HL-60/S4 treated with phorbol 12-myristate 13-acetate at 8.2 ng/mL for 4 days and 3 days (cell line): ENCODE measurements at regions not wholly inside any gene's neighbourhood (a gene's known extent, or its start where the extent isn't known, plus 50 kb on each side); places are given as distances from the start of the nearest gene placed in this dataset.
"Not testable (repeated sequence)": the region's sequence is repeated elsewhere in the genome, so short reads cannot be mapped to it uniquely, and the experiment has no call there.

Experiments
- in situ Hi-C: fragments of 300-500 bp; cut with MboI; formaldehyde crosslinking; loops from 2 replicates; pipeline ENCODE4 v1.15.0; 2022; ENCODE audit warnings: low sequenced_read_pairs

- in situ Hi-C loops: no loop called here
Measured at GRCh38 chr15:95119041-95119610, 887.8 kb downstream of the MCTP2 start.

DNA sequence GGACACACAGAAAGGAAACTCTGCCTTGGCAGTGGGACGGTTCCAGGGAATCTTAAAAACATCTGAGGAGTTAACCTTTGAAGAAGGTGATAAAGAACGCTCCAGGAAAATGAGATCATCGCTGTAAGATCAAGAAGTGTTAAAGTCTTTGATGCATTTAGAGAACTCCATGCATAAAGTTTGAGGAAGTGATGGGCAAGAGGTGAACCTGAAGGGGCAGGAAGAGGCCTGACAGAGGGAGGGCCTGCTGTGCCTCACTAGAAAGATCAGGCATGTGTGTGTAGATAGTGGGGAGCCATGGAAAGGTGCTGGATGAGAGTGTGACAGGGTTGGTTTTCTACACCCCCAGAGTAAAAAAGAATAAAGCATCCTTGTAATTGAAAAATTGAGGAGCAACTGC, 889.2 kb downstream of the MCTP2 start:
- in situ Hi-C loops: no loop called here

DNA sequence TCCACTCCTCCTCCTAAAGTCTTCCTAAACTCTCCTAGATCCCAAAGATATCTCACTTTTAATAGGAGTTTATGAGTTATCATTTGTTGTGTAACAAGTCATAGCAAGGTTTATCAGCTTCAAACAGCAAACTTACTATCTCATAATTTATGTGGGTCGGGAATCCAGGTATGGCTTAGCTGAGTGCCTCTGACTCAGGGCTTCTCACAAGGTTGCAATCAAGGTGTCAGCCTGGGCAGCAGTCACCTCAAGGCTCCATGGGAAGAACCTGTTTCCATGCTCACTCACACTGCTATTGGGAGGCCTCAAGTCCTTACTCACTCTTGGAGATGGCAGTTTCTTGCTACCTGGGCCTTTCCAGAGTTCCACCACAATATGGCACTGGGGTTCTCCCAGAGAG, 889.8 kb downstream of the MCTP2 start:
- in situ Hi-C loops: no loop called here

- in situ Hi-C loops: no loop called here
Measured at GRCh38 chr15:95125803-95126202, 894.4 kb downstream of the MCTP2 start.

- in situ Hi-C loops: no loop called here
Measured at GRCh38 chr15:95127356-95127755, 896.0 kb downstream of the MCTP2 start.

- in situ Hi-C loops: no loop called here
Measured at GRCh38 chr15:95129574-95129973, 898.2 kb downstream of the MCTP2 start.

DNA sequence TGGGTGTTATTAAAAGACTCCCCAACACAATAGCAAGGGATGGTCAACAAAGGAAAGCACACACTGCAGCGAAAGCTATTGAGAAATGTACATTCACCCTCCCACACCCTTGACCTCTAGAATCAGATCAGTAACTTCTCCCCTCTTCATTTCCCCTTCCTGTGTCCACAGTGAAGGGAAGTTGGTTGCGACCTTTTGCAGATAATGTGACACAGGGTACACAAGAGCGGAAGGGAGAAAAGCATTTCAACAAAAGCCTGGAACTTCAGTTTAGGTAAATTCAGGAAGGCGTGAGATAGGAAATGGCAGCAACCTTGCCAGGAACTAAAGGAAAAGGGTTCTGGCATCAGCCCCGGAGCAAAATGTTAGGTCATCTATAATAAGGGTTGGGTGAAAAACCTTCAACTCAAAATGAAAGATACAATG, 899.8 kb downstream of the MCTP2 start:
- in situ Hi-C loops: no loop called here

GRCh38 chr15:95132774-95133173, 901.4 kb downstream of the MCTP2 start:
- in situ Hi-C loops: no loop called here

- in situ Hi-C loops: no loop called here
Measured at GRCh38 chr15:95134431-95135110, 903.2 kb downstream of the MCTP2 start.

- in situ Hi-C loops: no loop called here
Measured at GRCh38 chr15:95138604-95139270, 907.4 kb downstream of the MCTP2 start.

DNA sequence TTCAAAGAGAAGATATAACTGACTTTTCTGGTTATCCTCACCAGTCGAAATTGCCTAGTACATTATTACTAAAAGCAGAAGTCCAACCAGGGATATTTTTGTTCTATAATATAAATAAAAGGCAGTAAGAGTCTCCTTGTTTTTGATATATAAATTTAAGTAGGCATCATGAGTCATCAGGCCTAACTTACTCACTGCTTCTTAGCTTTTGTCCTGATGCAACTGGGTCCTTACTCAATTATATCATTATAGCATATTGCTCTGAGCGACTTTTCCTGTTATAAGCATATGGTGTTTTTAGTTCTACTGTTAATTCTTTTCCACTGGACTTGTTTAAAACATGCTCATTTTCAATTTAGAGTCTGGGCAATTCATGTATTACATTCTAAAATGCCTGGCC, 910.1 kb downstream of the MCTP2 start:
- in situ Hi-C loops: no loop called here

DNA sequence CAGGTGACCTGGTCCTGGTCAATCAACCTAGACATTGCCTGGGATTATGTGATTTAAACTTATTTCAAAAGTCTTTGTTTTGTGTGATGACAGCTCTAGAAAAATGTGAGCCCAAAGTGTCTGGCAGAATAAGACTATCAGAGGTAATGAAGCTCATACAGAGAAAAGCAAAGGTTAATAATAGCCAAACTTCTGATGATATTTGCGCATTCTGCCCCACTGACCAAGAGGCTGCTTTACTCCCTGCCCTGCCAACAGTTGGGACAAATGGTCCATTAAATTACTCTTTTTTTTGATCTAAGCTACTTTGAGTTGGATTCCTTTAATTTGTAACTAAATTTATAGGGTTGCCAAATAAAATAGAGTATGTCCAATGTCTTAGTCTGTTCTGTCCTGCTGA, 911.2 kb downstream of the MCTP2 start:
- in situ Hi-C loops: no loop called here

GRCh38 chr15:95146481-95146880, 915.1 kb downstream of the MCTP2 start:
- in situ Hi-C loops: no loop called here

DNA sequence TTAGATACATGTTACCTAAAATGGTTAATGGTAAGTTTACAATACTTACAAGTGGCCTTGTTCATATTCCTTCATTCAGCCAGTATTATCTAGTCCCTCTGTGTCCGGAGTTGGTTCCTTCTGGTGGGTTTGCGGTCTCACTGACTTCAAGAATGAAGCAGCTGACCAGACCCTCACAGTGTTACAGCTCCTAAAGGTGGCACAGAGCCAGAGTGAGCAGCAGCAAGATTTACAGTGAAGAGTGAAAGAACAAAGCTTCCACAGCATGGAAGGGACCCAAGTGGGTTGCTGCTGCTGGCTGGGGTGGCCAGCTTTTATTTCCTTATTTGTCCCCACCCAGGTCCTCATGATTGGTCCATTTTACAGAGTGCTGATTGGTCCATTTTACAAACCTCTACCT, 916.8 kb downstream of the MCTP2 start:
- in situ Hi-C loops: no loop called here

DNA sequence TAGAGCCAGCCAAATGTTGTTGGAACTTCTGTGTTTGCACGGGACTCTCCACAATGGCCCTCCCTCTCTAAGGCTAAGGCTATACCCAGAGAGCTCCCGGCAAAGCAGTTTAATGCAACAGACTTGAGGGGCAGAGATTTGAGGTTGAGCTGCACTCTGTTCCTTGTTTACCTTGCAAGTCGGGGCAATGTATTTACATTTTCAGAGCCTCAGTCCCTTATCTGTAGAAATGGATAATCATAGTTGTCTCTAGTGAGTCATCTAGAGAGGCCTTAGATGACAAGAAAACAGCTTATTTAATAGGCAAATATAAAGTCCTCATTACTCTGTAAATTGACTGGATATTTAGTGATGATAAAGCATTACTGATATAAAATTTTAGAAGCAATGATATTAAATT, 917.7 kb downstream of the MCTP2 start:
- in situ Hi-C loops: no loop called here

- in situ Hi-C loops: no loop called here
Measured at GRCh38 chr15:95149771-95150170, 918.4 kb downstream of the MCTP2 start.

DNA sequence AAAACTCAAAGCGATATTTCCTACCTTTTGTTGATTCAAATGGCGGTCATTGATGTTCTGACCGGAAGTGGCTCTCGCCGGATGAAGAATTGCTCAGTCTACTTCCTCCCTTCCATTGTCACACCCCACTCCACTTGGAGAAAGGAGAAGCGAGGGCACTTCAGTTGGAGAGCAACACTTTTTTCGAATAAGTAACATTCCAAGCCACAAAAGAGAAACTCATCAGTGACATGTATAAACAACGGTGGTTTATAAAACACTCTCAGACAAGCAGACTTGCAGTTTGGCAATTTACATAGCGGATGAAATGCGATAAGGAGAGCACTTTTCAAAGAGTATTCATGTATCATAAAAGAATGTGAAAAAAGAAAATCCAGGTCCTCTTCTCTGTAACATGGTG, 919.1 kb downstream of the MCTP2 start:
- in situ Hi-C loops: no loop called here

DNA sequence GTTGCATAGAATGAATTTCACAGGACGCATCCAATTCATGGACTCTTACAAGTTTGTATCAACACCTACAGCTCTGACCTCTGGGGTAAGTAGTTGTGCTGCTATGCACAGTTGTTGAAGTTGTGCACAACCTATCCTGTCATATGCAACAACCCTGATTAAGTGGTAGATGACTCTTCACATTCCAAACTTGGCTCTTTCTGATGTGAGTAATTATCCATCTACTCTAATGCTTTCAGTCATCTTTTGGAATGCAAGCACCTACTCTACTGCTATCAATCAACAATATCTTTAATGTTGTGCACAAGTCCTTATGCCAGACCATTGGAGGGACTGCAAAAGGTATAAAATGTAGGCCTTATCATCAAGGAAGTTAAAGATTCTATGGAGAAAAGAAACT, 921.4 kb downstream of the MCTP2 start:
- in situ Hi-C loops: no loop called here

GRCh38 chr15:95153201-95153600, 921.8 kb downstream of the MCTP2 start:
- in situ Hi-C loops: not testable (repeated sequence)

DNA sequence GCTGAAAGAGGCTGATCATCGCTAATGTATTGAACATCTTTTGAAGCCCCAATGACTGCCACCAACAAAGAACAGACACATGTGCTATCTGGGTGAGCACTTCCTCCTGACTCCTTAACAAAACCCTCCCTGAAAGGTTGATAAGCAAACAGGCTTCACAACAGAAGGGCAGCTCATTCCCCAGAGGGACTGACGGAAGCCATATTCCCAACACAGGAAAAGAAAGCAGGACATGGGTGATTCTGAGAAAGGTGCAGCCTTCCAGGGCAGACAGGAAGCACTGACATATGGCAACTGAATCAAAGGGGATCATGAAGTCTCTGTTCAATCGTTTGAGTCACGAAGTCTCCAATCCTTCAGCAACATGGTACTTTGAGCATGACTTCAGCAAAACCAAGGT, 929.0 kb downstream of the MCTP2 start:
- in situ Hi-C loops: no loop called here

DNA sequence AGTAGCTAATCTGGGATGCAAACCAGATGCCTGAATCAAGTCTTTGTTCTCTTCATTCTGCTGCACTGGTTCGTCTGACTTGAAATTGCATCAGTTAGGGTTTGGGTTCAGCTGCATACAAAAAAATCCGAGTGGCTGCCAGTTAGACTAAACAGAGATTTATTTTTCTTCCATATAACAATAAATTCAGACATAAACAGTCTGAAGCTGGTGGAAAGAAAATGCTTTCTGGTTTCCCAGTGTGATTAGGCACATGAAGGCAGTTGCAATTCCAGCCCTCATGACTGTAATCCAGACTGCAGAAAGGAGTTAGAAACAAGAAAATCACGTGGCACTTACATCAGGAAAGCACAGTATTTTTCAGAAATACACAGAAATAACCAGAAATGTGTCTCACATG, 930.7 kb downstream of the MCTP2 start:
- in situ Hi-C loops: no loop called here

DNA sequence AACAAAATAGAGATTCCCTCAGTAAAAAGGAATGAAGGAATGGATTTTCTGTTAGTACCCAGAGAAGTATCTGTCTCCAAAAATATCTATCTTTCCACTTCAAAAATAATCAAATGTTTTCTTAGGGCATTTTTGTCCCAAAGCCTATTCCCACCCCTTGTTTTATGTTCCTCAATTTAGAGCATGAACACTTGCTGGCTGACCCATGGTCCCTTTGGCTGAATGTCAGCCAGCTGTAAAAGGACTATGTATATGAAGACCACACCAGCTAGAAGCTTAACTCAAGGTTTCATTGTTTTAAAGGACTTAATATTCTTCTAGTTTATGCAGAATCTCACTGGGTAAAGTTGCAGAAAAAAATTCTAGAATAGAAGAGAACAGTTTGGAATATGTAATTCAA, 931.2 kb downstream of the MCTP2 start:
- in situ Hi-C loops: no loop called here
